GM06990 (cell line): ENCODE measurements at regions not wholly inside any gene's neighbourhood (a gene's known extent, or its start where the extent isn't known, plus 50 kb on each side); places are given as distances from the start of the nearest gene placed in this dataset.

ENCODE experiments used
- DNase-seq: peaks from one replicate; pipeline ENCODE4 v3.0.0-alpha.2; 2011; ENCODE audit not compliant: insufficient read length; ENCODE audit errors: extremely low read depth
- H3K27me3 ChIP-seq: replicated peaks from 2 replicates; pipeline ENCODE4 v1.6.0; 2011; ENCODE audit warnings: low read length; ENCODE audit not compliant: control insufficient read depth, insufficient read depth
- H3K36me3 ChIP-seq: 2 replicates; pipeline ENCODE4 v1.5.1; 2011; ENCODE audit warnings: low read length; ENCODE audit not compliant: control insufficient read depth, insufficient read depth
- H3K4me3 ChIP-seq: replicated peaks from 2 replicates; pipeline ENCODE4 v1.5.1; 2011; ENCODE audit warnings: low read depth, mild to moderate bottlenecking, control low read depth, low read length
- TF ChIP-seq, protein P1 (sequence below): IDR thresholded peaks from 2 replicates; pipeline ENCODE4 v1.5.1; 2011; ENCODE audit warnings: low read length, control low read depth, mild to moderate bottlenecking, inconsistent platforms; ENCODE audit not compliant: insufficient read depth, poor library complexity, severe bottlenecking

DNA sequence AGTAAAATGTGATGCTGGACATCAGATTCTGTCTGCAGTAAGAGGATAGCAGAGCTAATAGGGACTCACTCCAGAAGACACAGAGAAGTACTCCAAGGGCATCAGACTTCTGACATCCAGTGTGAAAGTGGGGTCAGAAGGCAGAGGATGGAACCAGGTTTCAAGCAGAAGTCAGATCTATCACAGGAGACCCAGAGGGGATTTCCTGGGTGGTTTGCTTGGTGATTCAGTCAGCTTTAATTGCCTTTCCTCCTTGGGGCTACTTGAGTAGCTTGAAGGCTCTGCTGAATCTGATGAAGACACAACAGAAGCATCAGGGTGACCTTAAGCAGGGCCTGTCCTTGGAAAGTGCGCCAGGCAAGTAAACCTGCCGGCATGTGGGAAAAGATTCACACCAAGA lies 300.6 kb downstream of the COG6 start:
- Histone ChIP-seq H3K4me3 (no peak overlapping the region), H3K27me3 (no peaks in the 10 kb centered on the region), H3K36me3 (no peaks in the 10 kb centered on the region)
- TF ChIP-seq, protein P1, sequence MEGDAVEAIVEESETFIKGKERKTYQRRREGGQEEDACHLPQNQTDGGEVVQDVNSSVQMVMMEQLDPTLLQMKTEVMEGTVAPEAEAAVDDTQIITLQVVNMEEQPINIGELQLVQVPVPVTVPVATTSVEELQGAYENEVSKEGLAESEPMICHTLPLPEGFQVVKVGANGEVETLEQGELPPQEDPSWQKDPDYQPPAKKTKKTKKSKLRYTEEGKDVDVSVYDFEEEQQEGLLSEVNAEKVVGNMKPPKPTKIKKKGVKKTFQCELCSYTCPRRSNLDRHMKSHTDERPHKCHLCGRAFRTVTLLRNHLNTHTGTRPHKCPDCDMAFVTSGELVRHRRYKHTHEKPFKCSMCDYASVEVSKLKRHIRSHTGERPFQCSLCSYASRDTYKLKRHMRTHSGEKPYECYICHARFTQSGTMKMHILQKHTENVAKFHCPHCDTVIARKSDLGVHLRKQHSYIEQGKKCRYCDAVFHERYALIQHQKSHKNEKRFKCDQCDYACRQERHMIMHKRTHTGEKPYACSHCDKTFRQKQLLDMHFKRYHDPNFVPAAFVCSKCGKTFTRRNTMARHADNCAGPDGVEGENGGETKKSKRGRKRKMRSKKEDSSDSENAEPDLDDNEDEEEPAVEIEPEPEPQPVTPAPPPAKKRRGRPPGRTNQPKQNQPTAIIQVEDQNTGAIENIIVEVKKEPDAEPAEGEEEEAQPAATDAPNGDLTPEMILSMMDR = no peak
- DNase-seq = peak; percentile 26

DNA sequence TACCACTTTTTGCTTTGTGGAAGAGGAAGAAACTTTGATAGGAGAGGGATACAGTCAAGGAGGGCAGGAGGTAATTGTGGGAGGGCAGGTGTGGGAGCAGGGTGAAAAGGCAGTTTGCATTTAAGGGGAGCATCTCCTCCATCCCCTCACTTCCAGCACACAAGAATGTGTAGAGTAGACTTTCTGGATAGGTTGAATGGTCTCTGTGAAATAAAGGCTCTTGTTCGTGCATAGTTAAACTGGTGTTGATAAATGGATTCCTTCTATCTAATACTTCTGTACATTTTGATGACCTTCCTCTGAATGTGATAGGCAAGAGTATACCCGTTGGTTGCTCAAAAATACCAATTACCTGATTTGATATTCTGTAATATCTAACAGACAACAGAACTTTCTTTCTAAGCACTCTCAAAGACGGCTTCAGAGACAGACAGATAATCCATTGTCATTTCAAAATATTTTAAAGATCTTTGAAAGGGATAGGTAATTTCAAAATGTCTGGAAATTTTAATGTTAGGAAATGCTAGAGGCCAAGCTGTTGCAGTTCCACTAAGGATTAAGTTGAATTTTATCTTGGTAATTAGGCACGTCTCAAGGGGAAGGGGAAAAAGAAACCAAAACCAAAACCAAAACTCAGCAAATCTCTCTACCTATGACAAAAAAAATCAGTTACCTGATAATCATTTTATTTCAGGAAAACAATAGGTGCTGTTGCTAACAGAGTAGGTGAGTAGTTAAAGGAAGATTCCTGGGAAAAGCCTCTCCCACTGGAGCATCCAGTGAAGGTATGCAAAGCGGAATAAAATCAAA lies 302.6 kb downstream of the COG6 start:
- no peaks in the 10 kb centered on the region for H3K36me3 ChIP-seq
- TF ChIP-seq, protein P1 = no peak
- DNase-seq = no peak
- H3K4me3 ChIP-seq = no peak overlapping the region
- no peaks in the 10 kb centered on the region for H3K27me3 ChIP-seq

DNA sequence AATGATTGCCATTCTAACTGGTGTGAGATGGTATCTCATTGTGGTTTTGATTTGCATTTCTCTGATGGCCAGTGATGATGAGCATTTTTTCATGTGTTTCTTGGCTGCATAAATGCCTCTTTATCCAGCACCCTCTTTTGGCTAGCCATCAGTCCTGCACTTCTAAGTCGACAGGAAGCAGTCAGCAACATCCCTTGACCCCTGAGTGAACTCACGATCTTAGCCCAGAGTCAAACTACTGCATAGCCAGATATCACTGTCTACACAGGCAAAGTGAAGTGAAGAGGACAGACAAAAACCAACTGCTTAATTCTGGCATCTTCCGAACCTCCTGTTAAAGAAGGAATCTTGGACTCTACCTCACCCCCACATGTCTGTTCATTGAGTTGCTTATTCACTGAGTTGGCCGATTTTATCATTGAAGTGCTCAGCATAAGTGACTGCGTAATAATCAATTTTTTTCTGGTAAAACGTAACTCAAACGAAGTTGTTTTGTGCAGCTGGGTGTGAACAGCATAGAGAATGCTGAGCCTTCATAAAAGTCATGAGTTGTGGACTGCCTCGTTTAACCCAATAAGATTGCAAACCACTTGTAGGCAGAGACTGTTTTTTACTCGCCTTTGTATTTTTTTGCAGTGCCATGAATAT lies 304.2 kb downstream of the COG6 start:
- no peaks in the 10 kb centered on the region for H3K36me3 ChIP-seq
- H3K4me3 ChIP-seq = no peak overlapping the region
- DNase-seq = no peak
- no peaks in the 10 kb centered on the region for H3K27me3 ChIP-seq
- TF ChIP-seq, protein P1 = no peak

DNA sequence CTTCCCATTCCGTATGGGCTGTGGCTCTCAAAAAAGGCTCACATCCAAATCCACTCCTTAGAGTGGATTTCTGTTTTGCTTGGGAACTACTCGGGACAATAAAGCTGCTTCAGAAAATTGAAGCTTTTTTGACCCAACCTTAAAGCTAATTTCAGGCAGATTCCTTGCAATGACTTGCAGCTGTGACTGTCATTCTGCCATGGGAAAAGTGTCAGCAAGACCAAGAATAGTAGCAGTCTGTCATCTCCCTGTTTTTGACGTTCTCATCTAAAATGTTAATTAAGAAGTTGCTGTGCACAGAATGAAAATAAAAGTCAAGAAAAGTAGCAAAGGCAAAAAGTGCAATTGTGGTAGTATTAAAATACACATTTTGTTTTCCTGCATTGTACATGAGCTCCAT lies 304.7 kb downstream of the COG6 start:
- H3K27me3 ChIP-seq = no peaks in the 10 kb centered on the region
- TF ChIP-seq, protein P1 = no peak
- H3K36me3 ChIP-seq = no peaks in the 10 kb centered on the region
- no peak for DNase-seq
- H3K4me3 ChIP-seq = no peak overlapping the region

DNA sequence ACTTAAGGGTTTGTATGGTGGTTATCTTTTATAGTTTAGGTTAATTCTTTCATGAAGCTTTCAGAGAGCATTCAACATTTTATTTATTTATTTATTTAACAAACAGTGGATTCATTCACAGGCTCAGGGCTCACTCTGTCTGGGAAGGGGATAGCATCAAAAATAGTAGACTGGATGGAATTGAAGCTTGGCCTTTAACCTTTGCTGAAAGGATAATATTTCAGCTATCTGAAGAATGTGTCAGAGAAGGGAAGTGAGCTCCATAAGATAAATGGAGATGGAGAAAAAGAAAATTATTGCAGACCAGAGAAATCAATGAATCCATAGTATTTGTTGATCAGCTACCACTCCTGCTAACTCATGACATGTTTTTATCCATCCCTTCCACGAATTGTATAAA lies 305.6 kb downstream of the COG6 start:
- TF ChIP-seq, protein P1 = no peak
- no peak for DNase-seq
- H3K27me3 ChIP-seq = no peaks in the 10 kb centered on the region

DNA sequence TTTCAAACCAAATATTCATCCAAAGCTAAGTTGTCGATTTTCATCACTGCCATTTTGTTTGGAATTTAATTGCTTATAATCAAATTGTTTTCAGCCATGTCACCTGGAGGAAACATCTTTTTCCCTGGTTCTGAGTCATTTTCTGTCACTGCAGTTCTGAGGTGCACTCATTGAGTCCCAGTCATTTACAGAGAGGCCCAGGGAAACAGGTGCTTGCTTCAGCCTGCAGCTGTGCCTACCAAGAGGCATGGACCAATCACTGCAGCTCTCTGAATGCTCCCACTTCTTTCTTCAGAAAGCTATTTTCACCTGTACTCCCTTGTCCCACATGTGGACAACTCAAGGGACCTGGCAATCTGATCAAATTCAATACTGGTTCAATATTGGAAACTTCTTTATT lies 308.1 kb downstream of the COG6 start:
- Histone ChIP-seq H3K27me3 (no peaks in the 10 kb centered on the region), H3K36me3 (no peaks in the 10 kb centered on the region), H3K4me3 (no peak overlapping the region)
- no peak for DNase-seq
- TF ChIP-seq, protein P1 = no peak

More for the DNA sequence above, 305.6 kb downstream of the COG6 start:
- Histone ChIP-seq H3K4me3 (no peak overlapping the region), H3K36me3 (no peaks in the 10 kb centered on the region)
